Mucosa of rectum (tissue), 2 donors: ENCODE measurements at regions not wholly inside any gene's neighbourhood (a gene's known extent, or its start where the extent isn't known, plus 50 kb on each side); places are given as distances from the start of the nearest gene placed in this dataset.

Source experiments
- H3K27ac ChIP-seq, 2 donors: one replicate each; pipeline ENCODE4 v1.7.0; 2013; ENCODE audit warnings: inconsistent platforms in 2 of 2, low read depth in 2 of 2, low read length in 2 of 2
- H3K27me3 ChIP-seq, 2 donors: one replicate each; pipeline ENCODE4 v1.7.0; 2013; ENCODE audit warnings: low read length in 2 of 2; ENCODE audit not compliant: control insufficient read depth in 2 of 2, insufficient read depth in 2 of 2
- H3K36me3 ChIP-seq, 2 donors: one replicate each; pipeline ENCODE4 v1.7.0; 2013; ENCODE audit warnings: low read length in 2 of 2; ENCODE audit not compliant: control insufficient read depth in 2 of 2, insufficient read depth in 2 of 2
- H3K4me1 ChIP-seq, 2 donors: one replicate each; pipeline ENCODE4 v1.7.0; 2013; ENCODE audit warnings: low read length in 2 of 2, mild to moderate bottlenecking in 1 of 2; ENCODE audit not compliant: control insufficient read depth in 2 of 2, insufficient read depth in 2 of 2
- H3K4me3 ChIP-seq, 2 donors: one replicate each; pipeline ENCODE4 v1.7.0; 2013; ENCODE audit warnings: low read length in 2 of 2
- H3K9ac ChIP-seq, 2 donors: one replicate each; pipeline ENCODE4 v1.7.0; 2013; ENCODE audit warnings: low read length in 2 of 2, low read depth in 1 of 2, mild to moderate bottlenecking in 1 of 2
- H3K9me3 ChIP-seq, 2 donors: one replicate each; pipeline ENCODE4 v1.7.0; 2013; ENCODE audit warnings: low read length in 2 of 2; ENCODE audit not compliant: control insufficient read depth in 2 of 2
- donor health status: healthy.
- donor health status: Normal muscosa, but diverticular disease.

DNA sequence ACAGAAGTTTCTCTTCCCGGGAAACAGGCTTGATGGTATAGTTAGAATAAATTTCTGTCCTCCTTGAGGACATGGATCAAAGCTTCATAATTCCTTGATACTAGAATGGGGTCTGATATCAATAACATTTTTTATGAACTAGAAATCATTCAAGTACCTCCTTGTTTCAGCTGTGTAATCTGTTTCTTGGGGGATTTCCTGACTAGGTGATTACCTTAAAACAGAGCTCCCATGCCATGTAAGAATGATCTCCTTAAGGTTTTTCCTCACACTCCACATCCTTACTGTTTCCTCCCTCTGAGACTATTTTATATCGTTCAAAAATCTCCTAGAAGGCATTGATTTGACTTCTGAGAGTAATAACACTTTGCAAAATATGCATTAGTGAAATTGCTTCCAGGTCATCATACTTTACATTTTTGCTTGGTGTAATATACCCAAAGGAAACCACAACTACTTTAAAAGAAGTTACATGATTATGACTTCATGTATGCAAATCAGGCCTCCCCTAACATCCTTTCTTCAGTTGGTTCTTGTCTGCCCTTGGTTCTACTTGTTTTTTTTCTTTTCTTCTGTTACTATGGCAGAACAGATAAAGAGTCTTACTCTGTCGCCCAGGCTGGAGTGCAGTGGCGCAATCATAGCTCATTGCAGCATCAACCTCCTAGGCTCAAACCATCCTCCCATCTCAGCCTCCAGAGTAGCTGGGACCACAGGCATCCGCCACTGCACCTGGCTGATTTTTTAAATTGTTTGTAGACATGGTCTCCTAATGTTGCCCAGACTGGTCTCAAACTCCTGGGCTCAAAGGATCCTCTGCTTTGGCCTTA lies 388.8 kb downstream of the ZFHX3 start:
- Histone ChIP-seq H3K27ac (no peak overlapping the region), H3K9ac (no peak overlapping the region), H3K4me3 (no peak overlapping the region), H3K9me3 (no peaks in the 10 kb centered on the region), H3K4me1 (peaks cover 4 to 5% of the 10 kb centered on the region in 2 donors), H3K36me3 (no peaks in the 10 kb centered on the region), H3K27me3 (no peaks in the 10 kb centered on the region)

GRCh38 chr16:72657791-72658190 lies 390.1 kb downstream of the ZFHX3 start:
- no peaks in the 10 kb centered on the region for H3K36me3 ChIP-seq
- H3K27me3 ChIP-seq, result no peaks in the 10 kb centered on the region
- H3K9me3 ChIP-seq, result no peaks in the 10 kb centered on the region
- no peak overlapping the region for H3K27ac ChIP-seq
- H3K4me3 ChIP-seq, result no peak overlapping the region
- H3K4me1 ChIP-seq, result no peaks in the 10 kb centered on the region
- no peak overlapping the region for H3K9ac ChIP-seq

GRCh38 chr16:72657164-72657563 lies 390.8 kb downstream of the ZFHX3 start:
- Histone ChIP-seq H3K4me1 (no peaks in the 10 kb centered on the region), H3K36me3 (no peaks in the 10 kb centered on the region), H3K27ac (no peak overlapping the region), H3K9ac (no peak overlapping the region), H3K9me3 (no peaks in the 10 kb centered on the region), H3K4me3 (no peak overlapping the region), H3K27me3 (no peaks in the 10 kb centered on the region)

DNA sequence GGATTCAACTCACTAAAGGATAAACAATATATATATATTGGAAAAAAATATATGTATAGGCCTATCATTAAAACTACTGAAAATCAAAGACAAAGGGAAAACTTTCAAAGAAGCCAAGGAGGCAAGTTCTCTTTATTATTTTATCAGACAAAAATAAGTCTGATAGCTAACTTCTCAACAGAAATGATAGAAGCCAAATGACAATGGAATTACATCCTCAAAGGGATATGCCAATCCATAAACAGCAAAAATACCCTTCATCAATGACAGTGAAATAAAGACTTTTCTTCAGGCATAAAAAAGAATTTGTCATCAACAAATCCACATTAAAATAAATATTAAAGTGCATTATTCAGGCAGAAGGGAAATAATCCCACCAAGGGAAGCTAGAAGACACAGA lies 393.4 kb downstream of the ZFHX3 start:
- H3K27me3 ChIP-seq, result no peaks in the 10 kb centered on the region
- H3K9ac ChIP-seq, result no peak overlapping the region
- no peaks in the 10 kb centered on the region for H3K4me1 ChIP-seq
- H3K36me3 ChIP-seq, result no peaks in the 10 kb centered on the region
- H3K4me3 ChIP-seq, result no peak overlapping the region
- no peaks in the 10 kb centered on the region for H3K9me3 ChIP-seq
- no peak overlapping the region for H3K27ac ChIP-seq

- H3K9ac ChIP-seq, result no peak overlapping the region
- no peaks in the 10 kb centered on the region for H3K4me1 ChIP-seq
- no peaks in the 10 kb centered on the region for H3K9me3 ChIP-seq
- no peaks in the 10 kb centered on the region for H3K27me3 ChIP-seq
- no peak overlapping the region for H3K4me3 ChIP-seq
- H3K36me3 ChIP-seq, result no peaks in the 10 kb centered on the region
- H3K27ac ChIP-seq, result no peak overlapping the region
These were observed 398.5 kb downstream of the ZFHX3 start for GRCh38 chr16:72649254-72649944.

DNA sequence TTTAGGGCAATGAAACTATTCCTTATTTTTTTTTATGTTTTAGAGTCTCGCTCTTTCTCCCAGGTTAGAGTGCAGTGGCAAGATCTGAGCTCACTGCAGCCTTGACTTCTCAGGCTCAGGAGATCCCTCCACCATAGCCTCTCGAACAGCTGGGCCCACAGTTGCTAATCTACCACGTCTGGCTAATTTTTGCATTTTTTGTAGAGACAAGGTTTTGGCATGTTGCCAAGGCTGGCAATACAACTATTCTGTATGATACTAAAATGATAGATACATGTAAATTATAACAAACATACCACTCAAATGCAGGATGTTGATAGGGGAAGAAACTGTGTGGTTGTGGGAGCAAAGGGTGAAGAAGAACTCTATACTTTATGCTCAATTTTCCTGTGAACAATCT lies 401.3 kb downstream of the ZFHX3 start:
- no peak overlapping the region for H3K9ac ChIP-seq
- H3K4me3 ChIP-seq, result no peak overlapping the region
- H3K36me3 ChIP-seq, result no peaks in the 10 kb centered on the region

GRCh38 chr16:72645538-72645937 lies 402.4 kb downstream of the ZFHX3 start:
- no peak overlapping the region for H3K27ac ChIP-seq
- no peak overlapping the region for H3K9ac ChIP-seq
- no peaks in the 10 kb centered on the region for H3K9me3 ChIP-seq

More for the DNA sequence above, 401.3 kb downstream of the ZFHX3 start:
- Histone ChIP-seq H3K4me1 (no peaks in the 10 kb centered on the region), H3K27me3 (no peaks in the 10 kb centered on the region), H3K9me3 (no peaks in the 10 kb centered on the region), H3K27ac (no peak overlapping the region)

DNA sequence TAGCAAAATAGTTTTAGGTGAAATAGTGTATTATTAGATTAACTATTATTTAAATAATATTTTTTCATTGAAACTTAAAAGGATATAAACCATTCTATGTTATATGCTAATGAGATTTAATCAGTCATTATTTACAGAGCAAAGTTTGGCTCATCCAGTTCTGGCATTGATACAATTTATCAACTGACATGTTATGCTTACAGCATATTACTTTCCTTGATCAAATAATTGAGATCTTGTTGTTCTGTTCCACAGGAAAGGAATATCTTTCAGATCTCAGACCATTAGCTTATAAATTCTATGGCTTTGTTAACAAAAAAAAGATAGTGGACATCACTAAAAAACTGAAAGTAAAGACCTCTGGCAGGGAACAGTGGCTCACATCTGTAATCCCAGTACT lies 403.0 kb downstream of the ZFHX3 start:
- Histone ChIP-seq H3K36me3 (no peaks in the 10 kb centered on the region), H3K27me3 (no peaks in the 10 kb centered on the region), H3K27ac (no peak overlapping the region), H3K4me1 (no peaks in the 10 kb centered on the region), H3K4me3 (no peak overlapping the region), H3K9me3 (no peaks in the 10 kb centered on the region), H3K9ac (no peak overlapping the region)

More at GRCh38 chr16:72645538-72645937, 402.4 kb downstream of the ZFHX3 start:
- no peaks in the 10 kb centered on the region for H3K36me3 ChIP-seq
- no peak overlapping the region for H3K4me3 ChIP-seq
- no peaks in the 10 kb centered on the region for H3K4me1 ChIP-seq
- no peaks in the 10 kb centered on the region for H3K27me3 ChIP-seq

DNA sequence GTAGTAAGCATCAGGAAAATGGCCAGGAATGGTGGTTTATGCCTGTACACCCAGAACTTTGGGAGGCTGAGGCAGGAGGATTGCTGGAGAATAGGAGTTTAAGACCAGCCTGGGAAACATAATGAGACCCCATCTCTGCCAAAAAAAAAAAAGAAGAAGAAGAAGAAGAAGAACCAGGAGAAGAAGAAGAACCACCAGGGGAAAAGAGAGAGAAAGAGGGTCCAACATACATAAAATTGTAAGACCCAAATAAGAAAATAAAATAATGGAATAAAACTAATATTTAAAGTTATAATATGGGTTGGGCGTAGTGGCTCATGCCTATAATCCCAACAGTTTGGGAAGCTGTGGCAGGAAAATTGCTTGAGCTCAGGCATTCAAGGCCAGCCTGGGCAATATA lies 408.4 kb downstream of the ZFHX3 start:
- Histone ChIP-seq H3K4me3 (no peak overlapping the region), H3K27ac (no peak overlapping the region), H3K36me3 (no peaks in the 10 kb centered on the region), H3K27me3 (no peaks in the 10 kb centered on the region), H3K9me3 (peaks cover 0 to 4% of the 10 kb centered on the region in 2 donors), H3K9ac (no peak overlapping the region), H3K4me1 (no peaks in the 10 kb centered on the region)

- H3K9me3 ChIP-seq, result peaks cover 0 to 4% of the 10 kb centered on the region in 2 donors
- no peaks in the 10 kb centered on the region for H3K27me3 ChIP-seq
- no peak overlapping the region for H3K4me3 ChIP-seq
- no peaks in the 10 kb centered on the region for H3K36me3 ChIP-seq
- no peak overlapping the region for H3K27ac ChIP-seq
- no peaks in the 10 kb centered on the region for H3K4me1 ChIP-seq
- no peak overlapping the region for H3K9ac ChIP-seq
These were observed 410.6 kb downstream of the ZFHX3 start for GRCh38 chr16:72637306-72637705.
